Stimulated activated naive B cell treated with anti-CD40 and anti-IgM and Interleukin-4, amounts not matched to agents 10 μg/mL and 1 μg/mL and 100 μg/mL, for 72 hours (primary cell): ENCODE measurements at regions not wholly inside any gene's neighbourhood (a gene's known extent, or its start where the extent isn't known, plus 50 kb on each side); places are given as distances from the start of the nearest gene placed in this dataset.
"Not testable (repeated sequence)": the region's sequence is repeated elsewhere in the genome, so short reads cannot be mapped to it uniquely, and the experiment has no call there.

Experiments
- ATAC-seq, 2 donors: fragments of 150-1000 bp; cut with Tn5 transposase; replicated peaks; 2 replicates each; pipeline ENCODE4 v1.10.0; 2021; ENCODE audit warnings: moderate library complexity in 1 of 2
- DNase-seq: peaks from one replicate; pipeline ENCODE4 v3.0.0; 2021
- H3K27ac Mint-ChIP-seq: one replicate; pipeline ENCODE4 v1.8.0; 2022; ENCODE audit warnings: mild to moderate bottlenecking, mixed read lengths
- H3K27me3 Mint-ChIP-seq, 2 donors: one replicate each; pipeline ENCODE4 v1.8.0; 2022; ENCODE audit warnings: mixed read lengths in 2 of 2
- H3K36me3 Mint-ChIP-seq, 2 donors: one replicate each; pipeline ENCODE4 v1.8.0; 2022; ENCODE audit warnings: mixed read lengths in 2 of 2, mild to moderate bottlenecking in 1 of 2
- H3K4me1 Mint-ChIP-seq, 2 donors: one replicate each; pipeline ENCODE4 v1.8.0; 2022; ENCODE audit warnings: mixed read lengths in 2 of 2, mild to moderate bottlenecking in 1 of 2
- H3K4me3 Mint-ChIP-seq, 2 donors: one replicate each; pipeline ENCODE4 v1.8.0; 2022; ENCODE audit warnings: mild to moderate bottlenecking in 2 of 2, mixed read lengths in 2 of 2, moderate library complexity in 1 of 2
- H3K9me3 Mint-ChIP-seq, 2 donors: one replicate each; pipeline ENCODE4 v1.8.0; 2022; ENCODE audit warnings: mixed read lengths in 2 of 2, mild to moderate bottlenecking in 1 of 2

DNA sequence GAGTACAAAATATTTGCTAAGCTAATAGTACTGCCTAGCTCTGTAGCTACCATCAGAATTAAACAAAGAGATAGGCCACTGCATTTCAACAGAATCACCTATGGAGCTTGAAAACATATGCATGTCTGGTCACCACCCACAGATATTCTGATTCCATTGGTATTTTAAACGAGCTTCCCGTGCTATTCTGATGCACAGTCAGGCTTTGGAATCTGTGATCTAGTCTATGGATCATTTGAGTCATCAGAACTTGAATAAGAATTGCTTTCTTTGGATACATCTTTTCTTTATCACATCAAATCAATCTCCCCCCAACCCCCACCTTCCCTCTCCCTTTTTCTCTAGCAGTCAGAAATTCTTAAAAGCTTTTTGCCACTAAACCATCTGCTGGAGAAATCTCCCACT, 124.7 kb downstream of the NPIPB5 start:
- Mint-ChIP-seq H3K9me3 (no peaks in the 10 kb centered on the region), H3K27me3 (peaks cover 6 to 13% of the 10 kb centered on the region in 2 donors), H3K27ac (no peak overlapping the region), H3K36me3 (no peaks in the 10 kb centered on the region), H3K4me1 (no peaks in the 10 kb centered on the region), H3K4me3 (no peak overlapping the region)
- ATAC-seq (no peak), DNase-seq (no peak)

DNA sequence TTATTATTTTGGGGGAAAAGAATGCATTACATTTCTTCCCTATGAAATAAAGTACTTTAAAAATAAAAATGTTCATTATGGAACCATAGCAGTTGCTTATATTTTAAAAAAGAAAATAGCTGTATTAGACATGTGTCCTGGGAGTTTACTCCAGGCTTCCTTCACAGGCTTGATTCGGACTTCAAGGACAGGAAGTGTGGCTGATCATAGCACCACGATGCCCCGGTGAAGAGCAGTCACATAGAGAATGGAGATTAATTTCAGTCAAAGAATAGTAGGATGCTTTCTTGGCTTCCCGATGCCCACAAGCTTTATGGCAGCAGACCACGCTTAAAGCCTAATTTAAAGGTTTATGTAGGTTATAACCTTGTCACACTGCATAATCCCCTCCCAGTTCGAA, 125.1 kb downstream of the NPIPB5 start:
- Mint-ChIP-seq H3K27ac (no peak overlapping the region), H3K27me3 (peaks cover 6 to 13% of the 10 kb centered on the region in 2 donors), H3K36me3 (no peaks in the 10 kb centered on the region), H3K4me3 (no peak overlapping the region), H3K9me3 (no peaks in the 10 kb centered on the region), H3K4me1 (no peaks in the 10 kb centered on the region)
- DNase-seq (no peak), ATAC-seq (no peak)

DNA sequence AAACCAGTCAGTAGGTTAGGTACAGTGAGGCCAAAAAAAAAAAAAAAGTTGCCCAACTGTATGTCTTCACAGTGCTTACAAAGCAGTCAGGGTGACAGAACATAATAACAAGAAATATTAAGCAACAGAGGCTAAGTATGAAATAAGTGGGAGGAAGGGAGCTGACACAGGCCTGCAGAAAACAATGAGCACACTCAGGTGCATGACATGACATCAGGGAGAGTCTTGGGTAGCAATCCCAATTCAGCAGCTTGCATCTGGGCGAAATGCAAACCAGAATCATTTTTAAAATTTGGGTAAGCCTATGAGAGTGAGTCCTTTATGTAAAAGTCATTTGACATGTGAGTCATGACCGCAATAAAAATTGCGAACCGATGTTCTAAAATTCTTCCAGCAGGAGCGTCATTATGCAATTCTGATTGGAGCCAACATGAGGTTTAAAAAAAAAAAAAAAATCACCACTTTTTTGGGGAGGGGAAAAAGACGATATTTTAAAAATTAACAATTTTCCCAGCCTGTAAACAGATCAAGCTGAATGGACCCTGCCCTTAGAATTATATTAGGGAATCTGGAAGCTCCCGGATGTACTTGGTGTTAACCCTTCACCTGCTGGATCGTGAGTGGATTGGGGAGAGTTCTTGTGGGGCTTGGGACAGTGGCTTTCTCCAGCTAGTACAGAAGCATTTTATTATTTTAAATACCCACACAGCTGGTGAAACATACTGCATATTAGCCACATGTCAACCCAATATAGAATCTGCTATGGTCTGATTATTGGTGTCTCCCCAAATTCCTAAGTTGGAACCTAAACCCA, 127.9 kb downstream of the NPIPB5 start:
- Mint-ChIP-seq H3K36me3 (no peaks in the 10 kb centered on the region), H3K27ac (no peak overlapping the region), H3K4me1 (no peaks in the 10 kb centered on the region), H3K9me3 (no peaks in the 10 kb centered on the region), H3K27me3 (peaks cover 3 to 9% of the 10 kb centered on the region in 2 donors), H3K4me3 (no peak overlapping the region)
- DNase-seq (no peak), ATAC-seq (no peak)

DNA sequence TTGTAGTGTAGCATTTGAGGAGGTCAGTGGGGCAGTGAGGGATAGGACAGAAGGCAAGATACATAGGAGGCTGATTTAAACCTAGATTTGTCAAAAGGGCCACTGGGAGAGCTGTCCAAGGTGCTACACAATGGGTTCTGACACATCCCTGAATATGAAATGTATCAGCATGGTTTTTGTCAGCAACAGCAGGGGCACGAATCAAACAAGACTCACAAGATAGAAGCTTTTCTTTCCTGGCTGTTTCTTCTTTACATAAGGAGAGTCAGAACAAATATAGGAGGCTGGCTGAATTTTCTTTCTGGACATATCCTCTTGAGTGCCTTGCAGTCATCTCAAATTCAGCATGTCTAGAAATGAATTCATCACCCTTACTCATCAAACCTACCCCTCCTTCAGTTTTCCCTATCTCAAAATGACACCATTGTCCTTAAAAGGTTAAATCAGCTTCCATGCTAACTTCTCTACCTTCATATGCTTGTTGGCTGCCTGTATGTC, 130.5 kb downstream of the NPIPB5 start:
- DNase-seq (no peak), ATAC-seq (no peak)
- Mint-ChIP-seq H3K27ac (no peak overlapping the region), H3K36me3 (no peaks in the 10 kb centered on the region), H3K4me1 (no peaks in the 10 kb centered on the region), H3K27me3 (no peaks in the 10 kb centered on the region), H3K4me3 (no peak overlapping the region), H3K9me3 (no peaks in the 10 kb centered on the region)

DNA sequence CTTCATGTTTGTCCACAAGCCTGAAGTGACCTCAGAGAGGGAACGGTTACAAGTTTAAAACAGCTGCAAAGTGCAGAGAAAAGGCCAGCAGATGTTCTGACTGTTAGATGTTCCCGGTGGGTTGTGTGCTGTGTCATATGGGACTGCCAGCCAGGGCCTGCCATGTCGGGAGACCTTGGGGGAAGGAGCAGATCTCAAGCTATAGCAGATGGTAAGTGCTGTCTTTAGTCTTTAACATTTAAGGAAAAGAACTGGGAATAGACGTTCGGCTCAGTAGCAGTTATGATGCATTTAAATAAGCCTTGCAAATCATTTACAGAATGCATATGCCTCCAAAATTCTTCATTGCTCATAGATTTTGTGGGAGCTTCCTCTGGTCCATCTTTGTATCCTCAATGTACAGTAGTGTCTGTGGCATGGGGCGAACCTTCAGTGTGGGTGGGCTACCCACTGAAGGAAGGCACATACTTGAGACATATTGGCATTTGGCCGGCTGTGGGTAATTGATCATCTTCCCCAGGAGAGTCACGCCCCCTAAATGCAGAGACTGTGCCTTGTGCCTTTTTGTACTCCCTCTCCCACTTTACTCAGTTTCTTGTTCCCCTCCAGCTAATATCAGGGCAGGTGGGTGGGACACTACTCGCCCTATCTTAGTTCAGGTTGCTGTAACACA, 131.9 kb downstream of the NPIPB5 start:
- H3K9me3 Mint-ChIP-seq = no peaks in the 10 kb centered on the region
- no peak overlapping the region for H3K4me3 Mint-ChIP-seq
- no peak overlapping the region for H3K27ac Mint-ChIP-seq
- DNase-seq (no peak), ATAC-seq (no peak)
- H3K27me3 Mint-ChIP-seq = no peaks in the 10 kb centered on the region
- no peaks in the 10 kb centered on the region for H3K4me1 Mint-ChIP-seq
- no peaks in the 10 kb centered on the region for H3K36me3 Mint-ChIP-seq

DNA sequence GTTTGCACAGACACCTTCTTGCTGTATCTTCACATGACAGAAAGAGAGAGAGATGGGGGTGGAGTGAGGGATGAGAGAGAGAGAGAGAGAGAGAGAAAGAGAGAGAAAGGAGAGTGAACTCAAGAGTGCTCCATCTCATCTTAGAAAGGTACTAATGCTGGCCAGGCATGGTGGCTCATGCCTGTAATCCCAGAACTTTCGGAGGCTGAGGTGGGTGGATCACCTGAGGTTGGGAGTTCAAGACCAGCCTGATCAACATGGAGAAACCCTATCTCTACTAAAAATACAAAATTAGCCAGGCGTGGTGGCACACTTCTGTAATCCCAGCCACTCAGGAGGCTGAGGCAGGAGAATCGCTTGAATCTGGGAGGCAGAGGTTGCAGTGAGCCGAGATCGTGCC, 132.5 kb downstream of the NPIPB5 start:
- not testable (repeated sequence) for ATAC-seq, H3K4me1 Mint-ChIP-seq, H3K27me3 Mint-ChIP-seq, H3K27ac Mint-ChIP-seq, H3K36me3 Mint-ChIP-seq, H3K4me3 Mint-ChIP-seq, DNase-seq, H3K9me3 Mint-ChIP-seq

DNA sequence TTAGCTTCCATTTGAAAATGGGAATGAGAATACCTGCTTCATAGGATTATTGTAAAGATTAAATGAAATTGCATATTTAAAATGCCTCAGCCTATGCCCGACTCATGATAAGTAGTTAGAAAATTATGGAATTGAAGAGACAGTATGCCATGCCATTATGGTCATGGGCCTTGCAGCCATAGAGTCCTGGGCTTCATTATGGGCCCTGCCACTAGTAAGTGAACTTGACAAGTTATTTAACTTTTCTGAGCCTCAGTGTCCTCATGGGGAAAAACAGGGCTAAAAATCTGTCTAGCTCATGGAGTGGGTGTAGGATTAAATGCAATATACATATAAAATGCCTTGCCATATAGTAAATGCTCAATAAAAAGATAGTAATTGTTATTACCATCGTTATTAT, 133.2 kb downstream of the NPIPB5 start:
- no peak overlapping the region for H3K27ac Mint-ChIP-seq
- no peaks in the 10 kb centered on the region for H3K36me3 Mint-ChIP-seq
- H3K27me3 Mint-ChIP-seq = no peaks in the 10 kb centered on the region
- DNase-seq (no peak), ATAC-seq (no peak)
- no peaks in the 10 kb centered on the region for H3K4me1 Mint-ChIP-seq
- H3K9me3 Mint-ChIP-seq = no peaks in the 10 kb centered on the region
- H3K4me3 Mint-ChIP-seq = no peak overlapping the region

DNA sequence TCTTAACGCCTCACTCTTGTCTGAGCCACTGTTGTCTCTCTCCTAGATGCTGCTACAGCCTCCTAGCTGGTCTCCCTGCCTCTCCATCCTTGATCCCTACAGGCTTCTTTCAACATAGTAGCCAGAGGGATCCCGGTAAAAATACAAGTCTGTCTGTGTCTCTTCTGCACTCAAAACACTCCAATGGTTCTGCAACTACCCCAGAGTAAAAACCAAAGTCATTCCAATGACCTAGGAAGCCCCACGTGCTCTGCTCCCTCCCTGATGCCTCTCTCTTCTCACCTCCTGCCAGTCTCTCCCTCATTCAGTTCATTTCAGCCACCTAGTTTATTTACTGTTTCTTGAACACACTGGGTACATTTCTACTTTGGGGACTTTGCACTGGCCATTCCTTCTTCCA, 135.2 kb downstream of the NPIPB5 start:
- H3K36me3 Mint-ChIP-seq = no peaks in the 10 kb centered on the region
- DNase-seq (no peak), ATAC-seq (no peak)
- no peaks in the 10 kb centered on the region for H3K9me3 Mint-ChIP-seq
- H3K4me3 Mint-ChIP-seq = no peak overlapping the region
- H3K27me3 Mint-ChIP-seq = no peaks in the 10 kb centered on the region
- no peak overlapping the region for H3K27ac Mint-ChIP-seq
- H3K4me1 Mint-ChIP-seq = no peaks in the 10 kb centered on the region

DNA sequence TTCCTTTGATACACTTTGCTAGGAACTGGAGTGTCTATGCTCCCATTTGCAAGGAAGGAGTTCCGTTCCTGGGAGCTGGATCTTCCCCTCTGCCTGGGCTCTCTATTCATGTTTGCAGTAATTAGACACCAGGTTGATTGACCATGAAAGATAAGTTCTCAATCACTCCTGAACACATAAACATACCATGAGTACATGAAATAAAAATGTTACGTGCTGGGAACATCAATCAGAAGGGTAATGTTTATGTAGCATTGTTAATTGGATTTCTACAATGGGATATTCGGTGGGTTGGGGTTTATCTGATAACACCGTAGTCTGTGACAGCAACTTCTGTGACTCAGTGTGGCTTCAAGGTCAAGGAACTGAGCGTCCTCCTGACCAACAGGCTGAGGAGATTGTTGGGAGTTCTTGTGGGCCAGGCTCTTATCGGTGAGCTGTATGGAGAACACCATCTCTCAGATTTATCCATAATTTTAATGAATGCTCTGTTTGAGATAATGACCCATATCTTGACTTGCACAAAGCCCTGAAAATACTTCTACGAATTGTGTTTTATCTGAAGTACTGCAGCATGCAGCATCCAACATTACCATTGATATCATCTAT, 136.4 kb downstream of the NPIPB5 start:
- DNase-seq (no peak), ATAC-seq (no peak)
- no peak overlapping the region for H3K4me3 Mint-ChIP-seq
- H3K9me3 Mint-ChIP-seq = no peaks in the 10 kb centered on the region
- no peaks in the 10 kb centered on the region for H3K4me1 Mint-ChIP-seq
- no peak overlapping the region for H3K27ac Mint-ChIP-seq
- H3K27me3 Mint-ChIP-seq = peaks cover 5 to 8% of the 10 kb centered on the region in 2 donors
- no peaks in the 10 kb centered on the region for H3K36me3 Mint-ChIP-seq

DNA sequence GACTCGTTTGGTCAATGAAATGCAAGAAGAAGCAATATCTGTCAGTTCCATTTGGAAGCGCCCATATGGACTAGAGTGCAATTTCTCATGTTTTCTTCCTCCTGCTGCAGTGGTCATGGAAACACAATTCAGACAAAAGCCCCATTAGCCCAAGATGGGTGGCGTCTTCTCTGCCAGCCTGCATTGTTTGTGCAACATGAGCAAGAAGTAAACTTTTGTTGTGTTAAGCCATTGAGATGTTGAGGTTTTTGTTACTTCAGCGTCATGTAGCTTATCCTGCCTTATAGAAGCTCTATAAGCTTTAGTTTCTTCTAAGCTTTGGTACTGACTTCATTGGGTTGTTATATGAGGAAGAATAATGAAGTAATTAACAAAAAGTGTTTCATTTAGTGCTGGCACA, 137.4 kb downstream of the NPIPB5 start:
- ATAC-seq (no peak), DNase-seq (no peak)
- Mint-ChIP-seq H3K27ac (no peak overlapping the region), H3K36me3 (no peaks in the 10 kb centered on the region), H3K4me3 (no peak overlapping the region), H3K4me1 (no peaks in the 10 kb centered on the region), H3K27me3 (peaks cover 6 to 8% of the 10 kb centered on the region in 2 donors), H3K9me3 (no peaks in the 10 kb centered on the region)

DNA sequence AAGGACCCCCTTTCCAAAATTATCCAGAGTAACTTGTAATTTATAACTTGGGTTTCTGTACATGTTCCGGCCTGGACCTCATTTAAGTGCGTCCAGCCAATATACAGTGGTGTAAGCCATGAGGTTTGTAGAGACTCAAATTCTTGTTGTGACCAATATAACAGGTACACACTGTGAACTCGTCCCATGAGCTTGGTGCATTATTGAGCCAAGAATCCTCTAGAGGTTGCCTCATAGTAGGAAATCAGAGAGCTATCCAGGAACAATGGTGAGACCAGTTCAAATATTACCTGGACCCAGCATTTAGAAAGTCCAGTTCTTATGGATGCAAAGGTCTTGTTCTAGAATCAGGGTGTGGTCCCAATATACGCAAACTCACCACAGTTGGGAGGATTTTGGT, 138.2 kb downstream of the NPIPB5 start:
- no peak overlapping the region for H3K4me3 Mint-ChIP-seq
- H3K36me3 Mint-ChIP-seq = no peaks in the 10 kb centered on the region
- DNase-seq = no peak
- H3K27ac Mint-ChIP-seq = no peak overlapping the region
- no peaks in the 10 kb centered on the region for H3K9me3 Mint-ChIP-seq
- H3K27me3 Mint-ChIP-seq = peaks cover 14 to 16% of the 10 kb centered on the region in 2 donors
- ATAC-seq = no peak
- no peaks in the 10 kb centered on the region for H3K4me1 Mint-ChIP-seq

DNA sequence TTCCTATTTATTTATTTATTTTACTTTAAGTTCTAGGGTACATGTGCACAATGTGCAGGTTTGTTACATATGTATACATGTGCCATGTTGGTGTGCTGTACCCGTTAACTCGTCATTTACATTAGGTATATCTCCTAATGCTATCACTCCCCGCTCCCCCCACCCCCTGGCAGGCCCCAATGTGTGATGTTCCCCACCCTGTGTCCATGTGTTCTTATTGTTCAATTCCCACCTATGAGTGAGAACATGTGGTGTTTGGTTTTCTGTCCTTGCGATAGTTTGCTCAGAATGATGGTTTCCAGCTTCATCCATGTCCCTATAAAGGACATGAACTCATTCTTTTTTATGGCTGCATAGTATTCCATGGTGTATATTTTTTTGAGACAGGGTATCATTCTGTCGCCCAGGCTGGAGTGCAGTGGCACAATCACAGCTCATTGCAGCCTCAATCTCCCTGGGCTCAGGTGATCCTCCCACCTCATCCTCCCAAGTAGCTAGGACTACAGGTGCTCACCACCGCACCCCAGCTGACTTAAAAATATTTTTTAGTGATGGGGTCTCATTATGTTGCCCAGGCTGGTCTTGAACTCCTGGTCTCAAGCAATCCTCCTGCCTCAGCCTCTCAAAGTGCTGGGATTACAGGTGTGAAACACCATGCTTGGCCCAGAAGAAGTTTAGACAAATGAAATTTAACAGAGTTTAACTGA, 140.6 kb downstream of the NPIPB5 start:
- not testable (repeated sequence) for ATAC-seq, DNase-seq, H3K9me3 Mint-ChIP-seq, H3K4me3 Mint-ChIP-seq, H3K27ac Mint-ChIP-seq, H3K4me1 Mint-ChIP-seq, H3K36me3 Mint-ChIP-seq
- H3K27me3 Mint-ChIP-seq = peaks cover 23 to 25% of the 10 kb centered on the region in 2 donors

DNA sequence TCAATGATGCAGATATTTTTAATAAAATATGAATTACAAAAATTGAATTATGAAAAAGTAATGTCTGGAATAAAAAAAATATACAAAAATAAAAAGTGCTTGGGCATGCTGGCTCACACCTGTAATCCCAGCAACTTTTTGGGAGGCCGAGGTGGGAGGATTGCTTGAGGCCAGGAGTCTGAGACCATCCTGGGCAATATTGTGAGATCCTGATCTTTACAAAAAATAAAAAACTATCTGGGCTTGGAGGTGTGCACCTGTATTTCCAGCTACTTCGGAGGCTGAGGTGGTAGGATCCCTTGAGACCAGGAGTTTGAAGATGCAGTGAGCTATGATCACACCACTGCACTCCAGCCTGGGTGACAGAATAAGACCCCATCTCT, 141.8 kb downstream of the NPIPB5 start:
- H3K4me3 Mint-ChIP-seq = no peak overlapping the region
- ATAC-seq = no peak
- H3K36me3 Mint-ChIP-seq = no peaks in the 10 kb centered on the region
- DNase-seq = no peak
- H3K4me1 Mint-ChIP-seq = no peaks in the 10 kb centered on the region
- H3K27ac Mint-ChIP-seq = no peak overlapping the region
- peaks cover 23 to 25% of the 10 kb centered on the region in 2 donors for H3K27me3 Mint-ChIP-seq
- H3K9me3 Mint-ChIP-seq = no peaks in the 10 kb centered on the region

DNA sequence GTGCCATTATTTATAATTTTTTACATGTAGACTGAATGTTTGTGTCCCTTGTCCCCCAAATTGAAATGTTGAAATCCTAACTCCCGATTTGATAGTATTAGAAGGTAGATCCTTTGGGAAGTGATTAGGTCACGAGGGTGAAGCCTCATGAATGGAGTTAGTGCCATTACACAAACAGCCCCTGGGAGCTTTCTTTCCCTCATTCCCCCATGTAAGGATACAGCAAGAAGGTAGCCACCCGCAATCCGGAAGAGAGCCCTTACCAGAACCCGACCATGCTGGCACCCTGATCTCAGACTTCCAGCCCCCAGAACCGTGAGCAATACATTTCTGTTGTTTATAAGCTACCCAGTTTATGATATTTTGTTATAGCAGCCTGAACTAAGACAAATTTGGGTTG, 143.2 kb downstream of the NPIPB5 start:
- Mint-ChIP-seq H3K27ac (no peak overlapping the region), H3K27me3 (peaks cover 23 to 31% of the 10 kb centered on the region in 2 donors), H3K4me1 (no peaks in the 10 kb centered on the region), H3K4me3 (no peak overlapping the region), H3K9me3 (no peaks in the 10 kb centered on the region), H3K36me3 (no peaks in the 10 kb centered on the region)
- DNase-seq (no peak), ATAC-seq (no peak)
